GM18861 (cell line): ENCODE measurements at regions not wholly inside any gene's neighbourhood (a gene's known extent, or its start where the extent isn't known, plus 50 kb on each side); places are given as distances from the start of the nearest gene placed in this dataset.
"Not testable (repeated sequence)": the region's sequence is repeated elsewhere in the genome, so short reads cannot be mapped to it uniquely, and the experiment has no call there.

ENCODE experiments used
- ATAC-seq: cut with Tn5 transposase; IDR thresholded peaks from one replicate; pipeline ENCODE4 v1.9.1; 2021; ENCODE audit not compliant: unreplicated experiment

DNA sequence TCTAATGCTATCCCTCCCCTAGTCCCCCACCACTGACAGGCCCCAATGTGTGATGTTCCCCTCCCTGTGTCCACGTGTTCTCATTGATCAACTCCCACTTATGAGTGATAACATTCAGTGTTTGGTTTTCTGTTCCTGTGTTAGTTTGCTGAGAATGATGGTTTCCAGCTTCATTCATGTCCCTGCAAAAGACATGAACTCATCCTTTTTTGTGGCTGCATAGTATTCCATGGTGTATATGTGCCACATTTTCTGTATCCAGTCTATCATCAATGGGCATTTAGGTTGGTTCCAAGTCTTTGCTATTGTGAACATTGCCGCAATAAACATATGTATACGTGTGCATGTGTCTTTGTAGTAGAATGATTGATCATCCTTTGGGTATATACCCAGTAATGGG, 153.1 kb downstream of the OR13H1 start:
- ATAC-seq, result not testable (repeated sequence)

DNA sequence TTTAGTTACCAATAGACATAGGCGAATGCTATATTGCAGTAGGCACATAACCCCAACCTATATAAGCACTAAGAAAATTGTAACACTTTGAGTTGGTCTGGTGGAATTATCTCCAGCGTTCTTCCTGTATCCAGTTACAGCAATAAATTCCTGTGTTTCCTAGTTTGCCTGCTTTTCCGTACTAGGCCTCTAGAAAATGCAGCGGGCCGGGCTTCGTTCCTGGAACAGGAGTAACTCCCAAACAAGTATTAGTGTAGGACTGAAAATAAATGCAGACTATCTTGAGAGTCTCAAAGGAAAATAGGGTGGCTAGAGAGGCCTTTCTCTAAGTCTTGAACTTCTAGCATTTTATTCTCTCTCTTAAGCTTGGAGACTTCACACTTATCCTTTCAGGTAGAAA, 159.8 kb downstream of the OR13H1 start:
- no peak for ATAC-seq

DNA sequence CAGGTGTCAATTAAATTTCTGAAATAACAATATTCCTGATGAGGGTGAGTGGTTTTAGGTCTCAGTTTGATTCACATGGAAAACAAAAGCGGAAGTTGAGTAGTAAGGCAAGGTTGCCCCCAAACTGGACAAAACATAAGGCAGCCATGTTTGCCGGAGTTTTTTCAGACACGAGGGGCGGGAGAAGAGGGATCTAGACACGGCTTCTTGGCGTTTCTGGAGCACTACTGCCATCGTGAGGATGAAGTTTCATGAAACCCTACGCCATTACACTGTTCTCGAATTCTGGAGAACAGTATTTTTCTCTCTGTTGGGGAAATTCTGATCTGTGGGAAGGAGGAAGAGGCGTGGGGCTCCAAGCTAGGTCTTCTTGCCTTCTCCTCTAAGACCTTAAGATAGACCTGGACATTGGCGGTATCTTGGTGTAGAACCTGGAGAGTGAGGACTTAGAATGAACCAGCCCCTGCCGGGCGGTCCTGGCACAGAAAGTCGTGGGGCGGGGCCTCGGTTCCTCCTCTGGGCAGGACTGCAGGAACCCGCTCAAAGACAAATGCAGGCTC, 160.3 kb downstream of the OR13H1 start:
- peak; percentile 50 for ATAC-seq

DNA sequence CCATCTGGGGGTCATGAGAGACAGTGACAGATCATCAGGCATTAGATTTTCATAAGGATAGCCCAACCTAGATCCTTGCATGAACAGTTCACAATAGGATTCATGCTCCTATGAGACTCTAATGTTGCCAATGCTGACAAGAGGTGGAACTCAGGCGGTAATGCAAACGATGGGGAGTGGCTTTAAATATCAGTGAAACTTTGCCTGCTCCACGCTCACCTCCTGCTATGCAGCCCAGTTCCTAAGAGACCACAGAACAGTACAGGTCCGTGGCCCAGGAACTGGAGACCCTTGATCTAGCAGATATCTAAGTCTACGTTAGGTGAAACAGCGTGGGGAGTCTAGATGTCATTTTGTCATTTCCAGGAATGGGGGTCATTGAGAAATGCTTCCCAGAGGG, 165.7 kb downstream of the OR13H1 start:
- no peak for ATAC-seq

DNA sequence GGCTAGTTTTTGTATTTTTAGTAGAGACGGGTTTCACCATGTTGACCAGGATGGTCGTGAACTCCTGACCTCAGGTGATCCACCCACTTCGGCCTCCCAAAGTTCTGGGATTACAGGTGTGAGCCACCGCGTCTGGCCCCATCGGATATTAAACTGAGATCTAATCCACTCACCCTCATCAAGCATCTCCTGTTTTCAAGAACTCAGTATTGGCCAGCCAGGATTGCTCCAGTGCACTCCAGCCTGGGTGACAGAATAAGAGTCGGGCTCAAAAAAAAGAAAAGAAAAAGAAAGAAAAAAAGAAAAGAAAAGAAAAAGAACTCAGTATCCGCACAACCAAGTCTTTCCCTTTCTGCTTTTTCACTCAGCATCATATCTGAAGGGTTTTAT, 167.6 kb downstream of the OR13H1 start:
- ATAC-seq, result no peak

DNA sequence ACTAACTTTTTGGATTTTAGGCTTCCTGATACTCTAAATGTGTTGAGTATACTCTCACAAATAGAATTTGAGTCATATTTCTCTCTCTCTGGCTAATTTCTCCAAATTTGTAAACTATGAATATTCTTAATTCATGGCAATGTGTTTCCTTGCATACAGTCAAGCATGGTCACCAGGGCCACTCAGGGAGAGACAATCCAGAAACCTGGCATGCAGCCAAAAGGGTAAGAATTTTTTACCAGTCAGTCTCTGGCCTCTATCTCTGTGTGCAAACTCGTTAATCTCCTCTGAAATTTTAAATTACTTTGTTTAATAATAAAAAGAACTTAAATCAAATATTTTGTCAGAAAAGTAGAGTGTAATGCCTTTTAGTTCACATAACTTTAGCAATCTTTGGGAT, 179.8 kb downstream of the OR13H1 start:
- ATAC-seq, result no peak

DNA sequence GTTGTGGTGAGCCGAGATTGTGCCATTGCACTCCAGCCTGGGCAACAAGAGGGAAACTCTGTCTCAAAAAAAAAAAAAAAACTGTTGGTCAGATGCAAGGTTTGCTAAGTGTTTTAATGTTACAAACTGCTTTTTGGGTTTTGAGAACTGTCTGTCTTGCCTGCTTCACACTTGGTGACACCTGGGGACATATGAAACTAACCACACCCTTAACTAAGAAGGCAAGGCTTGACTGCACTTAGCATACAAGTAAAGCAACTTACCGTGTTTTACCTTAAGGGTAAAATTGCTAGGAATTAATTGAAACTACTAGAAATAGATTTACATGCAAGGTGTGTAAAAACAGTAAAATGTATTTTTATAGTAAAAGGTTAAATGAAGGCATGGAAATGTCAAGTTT, 180.4 kb downstream of the OR13H1 start:
- no peak for ATAC-seq

DNA sequence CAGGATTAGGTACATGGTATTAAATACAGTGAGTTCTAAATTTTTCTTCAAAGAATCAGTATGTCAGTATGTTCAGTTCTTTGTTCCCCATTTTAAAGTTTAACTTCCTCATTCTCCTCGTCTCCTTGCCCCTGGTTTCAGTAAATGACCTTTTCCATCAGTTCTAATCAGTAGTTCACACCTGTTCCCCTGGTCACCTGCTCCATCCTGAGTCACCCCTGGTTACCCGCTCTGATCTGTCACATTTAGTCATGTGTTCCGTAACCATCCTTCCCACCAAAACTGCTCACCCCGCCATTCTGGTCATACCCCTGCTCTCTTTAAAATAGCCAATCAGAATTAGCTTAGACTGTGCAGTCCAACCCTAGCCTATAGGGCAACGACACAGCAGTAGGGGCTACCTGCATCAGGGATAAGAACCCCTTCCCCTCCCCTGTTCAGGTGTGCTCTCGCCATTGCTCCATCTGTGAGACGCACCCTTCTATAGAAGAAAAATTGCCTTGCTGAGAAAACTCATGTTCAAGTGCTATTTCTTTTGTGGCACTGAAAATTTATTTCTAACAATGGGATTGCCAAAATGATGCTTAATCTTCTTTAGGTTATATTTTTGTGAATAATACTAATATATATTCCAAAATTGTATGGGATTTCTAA, 181.3 kb downstream of the OR13H1 start:
- no peak for ATAC-seq

DNA sequence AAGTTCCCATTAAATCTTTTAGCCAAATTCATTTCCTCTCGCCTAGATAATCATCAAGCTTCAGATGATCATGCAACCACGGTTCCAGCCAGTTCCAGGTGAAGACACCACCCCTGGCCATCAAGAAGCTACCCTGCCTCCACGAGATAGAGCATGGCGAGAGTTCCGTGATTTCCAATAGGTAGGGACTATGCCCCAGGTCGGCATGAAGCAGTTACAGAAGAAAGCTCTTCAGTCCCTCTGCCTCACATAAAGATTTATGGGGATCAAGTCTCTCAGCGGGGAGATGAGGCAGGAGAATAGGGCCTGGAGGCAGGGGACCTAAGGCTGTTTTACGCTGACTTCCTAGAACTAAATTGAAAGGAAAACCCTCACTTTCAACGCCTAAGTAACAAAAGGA, 183.9 kb downstream of the OR13H1 start:
- no peak for ATAC-seq

DNA sequence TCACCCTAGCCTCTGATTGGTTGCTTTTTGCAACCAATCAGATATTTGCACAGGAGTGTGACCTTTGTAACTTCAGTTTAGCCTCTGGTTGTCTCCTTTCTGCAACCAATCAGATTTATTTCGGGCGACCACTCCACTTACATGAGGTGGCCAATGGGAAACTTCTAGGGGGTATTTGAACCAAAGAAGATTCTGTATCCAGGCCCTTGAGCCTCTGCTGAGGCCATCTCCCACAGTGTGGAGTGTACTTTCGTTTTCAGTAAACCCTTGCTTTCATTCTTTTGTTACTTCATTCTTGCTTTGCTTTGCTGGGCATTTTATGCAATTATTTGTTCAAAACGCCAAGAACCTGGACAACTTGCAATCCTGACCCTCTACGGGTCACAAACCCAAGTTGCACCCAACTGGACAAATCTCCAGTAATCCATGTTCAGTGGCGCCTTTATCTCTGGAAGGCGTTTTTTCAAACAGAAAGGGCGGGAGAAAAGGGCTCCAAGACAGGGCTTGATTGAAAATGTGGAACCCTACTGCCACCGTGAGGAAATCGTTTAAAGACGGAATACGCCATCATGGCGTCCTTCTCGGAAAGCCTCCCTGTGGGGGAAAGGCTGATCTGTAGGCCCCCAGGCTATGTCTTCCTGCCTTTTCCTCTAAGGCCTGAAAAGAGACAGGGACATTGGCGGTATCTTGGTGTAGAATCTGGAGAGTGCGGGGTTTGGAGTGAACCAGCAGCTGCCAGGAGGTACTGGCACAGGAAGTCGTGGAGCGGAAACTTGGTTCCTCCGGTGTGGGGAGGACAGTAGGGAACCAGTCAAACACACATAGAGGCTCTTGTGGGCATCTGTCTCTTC, 184.6 kb downstream of the OR13H1 start:
- ATAC-seq, result peak; percentile 73

DNA sequence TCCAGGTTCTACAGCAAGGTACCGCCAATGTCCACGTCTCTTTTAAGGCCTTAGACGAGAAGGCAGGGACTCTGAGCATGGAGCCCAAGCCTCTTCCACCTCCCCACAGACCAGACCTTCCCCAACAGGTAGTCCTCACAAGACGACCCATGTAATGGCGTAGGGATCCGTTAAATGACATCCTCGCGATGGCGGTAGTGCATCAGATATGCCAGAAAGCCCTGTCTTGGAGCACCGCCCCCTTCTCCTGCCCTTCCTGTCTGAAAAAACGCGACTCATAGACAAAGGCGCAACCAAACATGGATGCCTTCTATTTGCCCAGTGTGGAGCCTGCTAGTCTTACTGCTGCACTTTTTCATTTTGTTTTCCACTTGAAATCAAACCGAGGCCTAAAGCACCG, 185.4 kb downstream of the OR13H1 start:
- ATAC-seq, result peak; percentile 35

DNA sequence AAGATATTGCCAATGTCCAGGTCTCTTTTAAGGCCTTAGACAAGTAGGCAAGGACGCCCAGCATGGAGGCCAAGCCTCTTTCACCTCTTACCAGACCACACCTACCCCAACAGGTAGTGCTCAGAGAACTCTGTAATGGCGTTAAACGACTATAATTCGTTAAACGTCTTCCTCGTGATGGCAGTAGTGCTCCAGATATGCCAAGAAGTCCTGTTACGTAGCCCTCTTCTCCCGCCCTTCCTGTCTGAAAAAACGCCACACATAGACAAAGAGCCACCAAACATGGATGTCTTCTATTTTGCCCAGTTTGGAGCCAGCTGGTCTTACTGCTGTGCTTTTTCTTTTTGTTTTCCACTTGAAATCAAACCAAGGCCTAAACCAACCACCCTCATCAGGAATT, 190.7 kb downstream of the OR13H1 start:
- peak; percentile 57 for ATAC-seq

DNA sequence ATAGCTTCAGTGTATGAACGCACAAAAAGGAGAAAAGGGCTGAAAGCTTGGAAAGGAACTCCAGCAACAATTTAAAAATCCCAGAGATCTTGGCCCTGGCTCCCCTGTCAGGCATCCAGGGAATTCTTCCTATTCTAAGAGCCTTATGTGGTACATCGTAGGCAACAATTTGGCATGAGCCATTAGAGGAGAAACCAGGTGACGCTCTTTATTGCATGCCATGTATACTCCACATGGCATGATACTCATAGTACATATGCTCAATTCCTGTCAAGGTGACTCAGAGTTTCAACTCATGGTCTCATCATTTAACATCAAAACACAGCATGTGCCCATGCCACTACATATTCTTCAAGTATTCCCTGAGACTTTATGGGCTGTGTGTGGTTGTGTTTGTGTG, 191.3 kb downstream of the OR13H1 start:
- ATAC-seq, result no peak

DNA sequence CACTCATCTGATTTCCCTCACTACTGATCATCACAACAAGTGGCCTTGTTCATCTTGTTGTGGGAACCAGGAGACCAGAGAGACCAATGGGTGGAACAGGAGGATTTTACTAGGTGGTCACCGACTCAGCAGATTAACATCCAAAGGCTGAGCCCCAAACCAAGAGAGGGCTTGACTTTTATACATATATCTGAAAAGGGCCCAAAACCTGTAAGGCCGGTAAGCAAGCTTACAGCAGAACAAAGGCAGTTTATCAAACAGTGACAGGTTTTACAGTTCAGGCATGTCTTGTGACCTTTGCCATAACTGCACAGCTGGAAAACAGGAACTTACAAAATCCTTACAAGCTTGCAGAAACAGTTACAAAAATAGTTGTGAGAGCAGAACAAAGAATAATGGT, 195.9 kb downstream of the OR13H1 start:
- ATAC-seq, result no peak

DNA sequence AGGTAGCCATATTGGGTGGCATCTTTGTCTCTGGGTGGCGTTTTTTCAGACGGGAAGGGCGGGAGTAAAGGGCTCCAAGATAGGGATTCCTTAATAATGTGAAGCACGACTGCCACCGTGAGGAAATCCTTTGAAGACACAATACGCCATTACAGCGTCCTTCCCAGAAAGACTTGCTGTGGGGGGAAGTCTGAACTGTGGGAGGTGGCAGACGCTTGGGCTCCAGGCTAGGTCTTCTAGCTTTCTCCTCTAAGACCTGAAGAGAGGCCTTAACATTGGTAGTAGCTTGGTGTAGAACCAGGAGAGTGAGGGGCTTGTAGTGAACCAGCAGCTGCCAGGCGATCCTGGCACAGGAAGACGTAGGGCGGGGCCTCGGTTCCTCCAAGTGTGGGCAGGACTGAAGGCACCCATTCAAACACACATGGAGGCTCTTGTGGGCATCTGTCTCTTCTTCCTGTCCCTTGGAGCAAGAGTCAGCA, 197.3 kb downstream of the OR13H1 start:
- peak; percentile 55 for ATAC-seq

DNA sequence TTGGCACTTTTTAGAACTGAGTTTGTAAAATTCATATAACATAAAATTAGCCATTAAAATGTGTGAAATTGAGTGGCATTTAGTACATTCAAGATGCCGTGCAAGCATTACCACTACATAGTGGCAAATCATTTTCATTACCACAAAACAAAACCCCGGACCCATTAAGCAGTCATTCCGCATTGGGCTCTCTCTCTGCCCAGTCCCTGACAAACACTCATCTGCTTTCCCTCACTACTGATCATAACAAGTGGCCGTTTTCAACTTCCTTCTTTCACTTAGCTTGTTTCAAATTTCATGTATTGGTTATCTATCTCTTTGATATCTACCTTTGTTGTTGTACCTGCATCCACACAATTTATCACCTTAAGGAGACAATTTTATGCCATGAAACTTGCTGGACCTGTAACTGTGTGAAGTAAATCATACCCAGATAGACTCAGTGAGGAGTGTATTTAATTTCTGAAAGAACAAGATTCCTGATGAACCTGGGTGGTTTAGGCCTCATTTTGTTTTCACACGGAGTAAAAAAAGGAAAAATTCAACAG, 202.1 kb downstream of the OR13H1 start:
- ATAC-seq, result no peak

DNA sequence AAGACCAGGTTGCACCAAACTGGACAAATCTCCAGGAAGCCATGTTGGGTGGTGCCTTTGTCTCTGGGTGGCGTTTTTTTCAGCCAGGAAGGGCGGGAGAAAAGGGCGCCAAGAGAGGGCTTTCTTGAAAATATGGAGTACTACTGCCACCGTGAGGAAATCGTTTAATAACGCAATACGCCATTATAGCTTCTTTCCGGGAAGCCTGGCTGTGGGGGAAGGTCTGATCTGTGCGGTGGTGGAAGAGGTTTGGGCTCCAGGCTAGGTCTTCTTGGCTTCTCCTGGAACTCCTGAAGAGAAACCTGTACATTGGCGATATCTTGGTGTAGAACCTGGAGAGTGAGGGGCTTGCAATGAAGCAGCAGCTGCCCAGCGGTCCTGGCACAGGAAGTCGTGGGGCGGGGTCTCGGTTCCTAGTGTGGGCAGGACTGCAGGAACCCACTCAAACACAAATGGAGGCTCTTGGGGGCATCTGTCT, 202.7 kb downstream of the OR13H1 start:
- peak; percentile 34 for ATAC-seq

DNA sequence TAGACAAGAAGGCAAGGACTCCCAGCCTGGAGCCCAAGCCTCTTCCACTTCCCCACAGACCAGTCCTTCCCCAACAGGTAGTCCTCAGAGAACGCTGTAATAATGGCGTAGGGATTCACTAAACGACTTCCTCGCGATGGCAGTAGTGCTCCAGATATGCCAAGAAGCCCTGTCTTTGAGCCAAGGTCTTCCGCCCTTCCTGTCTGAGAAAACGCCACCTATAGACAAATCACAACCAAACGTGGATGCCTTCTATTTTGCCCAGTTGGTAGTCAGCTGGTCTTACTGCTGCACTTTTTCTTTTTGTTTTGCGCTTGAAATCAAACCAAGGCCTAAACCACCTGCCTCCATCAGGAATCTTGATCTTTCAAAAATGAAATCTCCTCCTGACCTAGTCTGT, 203.3 kb downstream of the OR13H1 start:
- ATAC-seq, result peak; percentile 56

DNA sequence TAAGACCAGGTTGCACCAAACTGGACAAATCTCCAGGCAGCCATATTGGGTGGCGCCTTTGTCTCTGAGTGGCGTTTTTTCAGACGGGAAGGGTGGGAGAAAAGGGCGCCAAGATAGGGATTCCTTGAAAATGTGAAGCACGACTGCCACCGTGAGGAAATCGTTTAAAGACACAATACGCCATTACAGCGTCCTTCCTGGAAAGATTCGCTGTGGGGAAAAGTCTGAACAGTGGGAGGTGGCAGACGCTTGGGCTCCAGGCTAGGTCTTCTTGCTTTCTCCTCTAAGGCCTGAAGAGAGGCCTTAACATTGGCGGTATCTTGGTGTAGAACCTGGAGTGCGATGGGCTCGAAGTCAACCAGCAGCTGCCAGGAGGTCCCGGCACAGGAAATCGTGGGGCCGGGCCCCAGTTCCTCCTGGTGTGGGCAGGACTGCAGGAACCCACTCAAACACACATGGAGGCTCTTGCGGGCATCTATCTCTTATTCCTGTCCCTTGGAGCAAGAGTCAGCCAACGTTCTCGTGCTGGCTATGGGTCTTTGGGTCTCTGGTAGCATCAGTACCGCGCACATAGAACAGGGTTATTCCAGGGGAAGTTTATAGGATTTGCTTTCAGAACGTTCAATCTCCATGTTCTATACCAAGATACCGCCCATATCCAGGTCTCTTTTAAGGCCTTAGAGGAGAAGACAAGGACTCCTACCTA, 208.8 kb downstream of the OR13H1 start:
- peak; percentile 60 for ATAC-seq

DNA sequence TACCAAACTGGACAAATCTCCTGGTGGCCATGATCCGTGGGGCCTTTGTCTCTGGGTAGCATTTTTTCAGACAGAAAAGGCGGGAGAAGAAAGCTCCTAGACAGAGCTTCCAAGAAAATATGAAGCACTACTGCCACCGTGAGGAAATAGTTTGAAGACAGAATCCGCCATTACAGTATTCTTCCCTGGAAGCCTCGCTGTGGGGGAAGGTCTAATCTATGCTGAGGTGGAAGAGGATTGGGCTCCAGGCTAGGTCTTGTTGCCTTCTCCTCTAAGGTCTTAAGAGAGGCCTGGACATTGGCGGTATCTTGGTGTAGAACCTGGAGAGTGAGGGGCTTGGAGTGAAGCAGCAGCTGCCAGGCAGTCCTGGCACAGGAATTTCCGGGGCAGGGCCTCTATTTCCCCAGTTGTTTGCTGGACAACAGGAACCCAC, 218.9 kb downstream of the OR13H1 start:
- peak; percentile 43 for ATAC-seq

DNA sequence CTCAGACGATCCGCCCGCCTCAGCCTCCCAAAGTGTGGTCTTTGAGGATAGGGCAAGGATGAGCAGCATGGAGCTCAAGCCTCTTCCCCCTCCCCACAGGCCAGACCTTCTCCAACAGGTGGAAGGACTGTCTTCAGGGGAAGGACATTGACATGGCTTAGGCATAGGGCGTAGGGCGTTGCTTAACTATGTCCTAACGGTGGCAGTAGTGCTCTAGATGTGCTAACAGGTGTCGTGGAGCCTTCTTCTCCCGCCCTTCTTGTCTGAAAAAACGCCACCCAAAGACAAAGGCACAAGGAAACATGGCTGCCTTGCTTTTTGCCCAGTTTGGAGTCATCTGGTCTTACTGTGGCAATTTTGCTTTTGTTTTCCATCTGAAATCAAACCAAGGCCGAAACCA, 219.8 kb downstream of the OR13H1 start:
- peak; percentile 79 for ATAC-seq
